Activated CD4-positive, alpha-beta memory T cell treated with anti-CD3 and anti-CD28 coated beads for 36 hours (primary cell): ENCODE measurements at regions not wholly inside any gene's neighbourhood (a gene's known extent, or its start where the extent isn't known, plus 50 kb on each side); places are given as distances from the start of the nearest gene placed in this dataset.
"Not testable (repeated sequence)": the region's sequence is repeated elsewhere in the genome, so short reads cannot be mapped to it uniquely, and the experiment has no call there.

Experiments
- CTCF ChIA-PET: fragments of 350-600 bp; sonication (Branson Sonifier 250); formaldehyde crosslinking; loops from one replicate; lab custom pipeline; 2021; ENCODE audit warnings: antibody characterized with exemption, inconsistent platforms; lab: Charles Lee
- POLR2A ChIA-PET: fragments of 350-600 bp; sonication (Branson Sonifier 250); formaldehyde crosslinking; loops from one replicate; lab custom pipeline; 2021; ENCODE audit warnings: antibody characterized with exemption; lab: Charles Lee
- DNase-seq: peaks from one replicate; pipeline ENCODE4 v3.0.0-alpha.2; 2020
- H3K27ac Mint-ChIP-seq: one replicate; pipeline ENCODE4 v1.8.0; 2021; ENCODE audit warnings: mixed read lengths
- H3K27me3 Mint-ChIP-seq: one replicate; pipeline ENCODE4 v1.8.0; 2021; ENCODE audit warnings: mixed read lengths
- H3K36me3 Mint-ChIP-seq: one replicate; pipeline ENCODE4 v1.8.0; 2021; ENCODE audit warnings: mixed read lengths
- H3K4me1 Mint-ChIP-seq: one replicate; pipeline ENCODE4 v1.8.0; 2021; ENCODE audit warnings: low read depth, mixed read lengths
- H3K4me3 Mint-ChIP-seq: one replicate; pipeline ENCODE4 v1.8.0; 2021; ENCODE audit warnings: mild to moderate bottlenecking, mixed read lengths
- H3K9me3 Mint-ChIP-seq: one replicate; pipeline ENCODE4 v1.8.0; 2021; ENCODE audit warnings: mixed read lengths
- intact Hi-C: fragments of 100-400 bp; cut with micrococcal nuclease; formaldehyde crosslinking; loops from one replicate; pipeline ENCODE4 v1.15.1; 2023

GRCh38 chr15:98536976-98537375 lies 111.4 kb upstream of the IGF1R start:
- ChIA-PET POLR2A (no interaction called here), CTCF (no interaction called here)
- Mint-ChIP-seq H3K36me3 (no peaks in the 10 kb centered on the region), H3K9me3 (no peaks in the 10 kb centered on the region), H3K27ac (no peak overlapping the region), H3K4me3 (no peak overlapping the region), H3K27me3 (peaks cover 21% of the 10 kb centered on the region), H3K4me1 (no peaks in the 10 kb centered on the region)
- no peak for DNase-seq
- intact Hi-C loops: no loop called here

GRCh38 chr15:98537516-98538060 lies 110.8 kb upstream of the IGF1R start:
- Mint-ChIP-seq H3K36me3 (no peaks in the 10 kb centered on the region), H3K9me3 (no peaks in the 10 kb centered on the region), H3K4me1 (no peaks in the 10 kb centered on the region), H3K27me3 (peaks cover 23% of the 10 kb centered on the region), H3K4me3 (no peak overlapping the region), H3K27ac (no peak overlapping the region)
- ChIA-PET CTCF (no interaction called here), POLR2A (no interaction called here)
- intact Hi-C loops: no loop called here
- no peak for DNase-seq

GRCh38 chr15:98541519-98541918 lies 106.8 kb upstream of the IGF1R start:
- Mint-ChIP-seq H3K4me3 (no peak overlapping the region), H3K9me3 (no peaks in the 10 kb centered on the region), H3K36me3 (no peaks in the 10 kb centered on the region), H3K27ac (no peak overlapping the region), H3K4me1 (no peaks in the 10 kb centered on the region), H3K27me3 (peaks cover 34% of the 10 kb centered on the region)
- intact Hi-C loops: no loop called here
- ChIA-PET CTCF (no interaction called here), POLR2A (no interaction called here)
- DNase-seq: no peak

- CTCF ChIA-PET: no interaction called here
- Mint-ChIP-seq H3K9me3 (no peaks in the 10 kb centered on the region), H3K4me3 (no peak overlapping the region), H3K27ac (no peak overlapping the region), H3K4me1 (peaks cover 8% of the 10 kb centered on the region), H3K36me3 (no peaks in the 10 kb centered on the region), H3K27me3 (peaks cover 44% of the 10 kb centered on the region)
- no peak for DNase-seq
- intact Hi-C loops: no loop called here
- POLR2A ChIA-PET: no interaction called here
These were observed 105.1 kb upstream of the IGF1R start for GRCh38 chr15:98543237-98543636.

- Mint-ChIP-seq H3K4me3 (no peak overlapping the region), H3K36me3 (no peaks in the 10 kb centered on the region), H3K9me3 (peaks cover 3% of the 10 kb centered on the region), H3K27ac (no peak overlapping the region), H3K4me1 (peaks cover 14% of the 10 kb centered on the region), H3K27me3 (peaks cover 49% of the 10 kb centered on the region)
- POLR2A ChIA-PET: no interaction called here
- intact Hi-C loops: no loop called here
- CTCF ChIA-PET: no interaction called here
- no peak for DNase-seq
These were observed 102.0 kb upstream of the IGF1R start for GRCh38 chr15:98546329-98546728.

- CTCF ChIA-PET: interaction anchor here (1.1 to 1.4 kb wide), 2 partner anchors 28 to 112 kb away, joined by 4 to 12 read pairs; no protein-coding TSS in a partner anchor
- POLR2A ChIA-PET: no interaction called here
- H3K36me3 Mint-ChIP-seq: no peaks in the 10 kb centered on the region
- H3K9me3 Mint-ChIP-seq: peaks cover 3% of the 10 kb centered on the region
- H3K27ac Mint-ChIP-seq: no peak overlapping the region
- H3K27me3 Mint-ChIP-seq: peaks cover 48% of the 10 kb centered on the region
- peaks cover 14% of the 10 kb centered on the region for H3K4me1 Mint-ChIP-seq
- H3K4me3 Mint-ChIP-seq: no peak overlapping the region
- intact Hi-C loops: no loop called here
- DNase-seq: no peak
These were observed 101.1 kb upstream of the IGF1R start for GRCh38 chr15:98547275-98547674.

GRCh38 chr15:98547741-98548138 lies 100.6 kb upstream of the IGF1R start:
- Mint-ChIP-seq H3K4me1 (peaks cover 14% of the 10 kb centered on the region), H3K4me3 (peak overlapping the region; percentile 73), H3K27me3 (peaks cover 47% of the 10 kb centered on the region), H3K27ac (no peak overlapping the region), H3K36me3 (no peaks in the 10 kb centered on the region), H3K9me3 (peaks cover 3% of the 10 kb centered on the region)
- intact Hi-C loops: loop anchor here (1.0 to 2.0 kb wide), 2 partner anchors 53 to 100 kb away; no protein-coding TSS in a partner anchor
- ChIA-PET CTCF (interaction anchor here (1.1 to 1.4 kb wide), 2 partner anchors 28 to 112 kb away, joined by 4 to 12 read pairs; no protein-coding TSS in a partner anchor), POLR2A (interaction anchor here (0.6 kb wide), 1 partner anchor 383 kb away, joined by 3 read pairs; no protein-coding TSS in a partner anchor)
- DNase-seq: no peak

- Mint-ChIP-seq H3K36me3 (no peaks in the 10 kb centered on the region), H3K27ac (no peak overlapping the region), H3K9me3 (peaks cover 3% of the 10 kb centered on the region), H3K4me3 (peak overlapping the region; percentile 73), H3K27me3 (peaks cover 47% of the 10 kb centered on the region), H3K4me1 (peaks cover 14% of the 10 kb centered on the region)
- POLR2A ChIA-PET: interaction anchor here (0.6 kb wide), 1 partner anchor 382 kb away, joined by 3 read pairs; no protein-coding TSS in a partner anchor
- intact Hi-C loops: loop anchor here (1.0 to 2.0 kb wide), 2 partner anchors 52 to 99 kb away; no protein-coding TSS in a partner anchor
- CTCF ChIA-PET: interaction anchor here (1.1 to 1.4 kb wide), 2 partner anchors 29 to 98 kb away, joined by 4 to 12 read pairs; no protein-coding TSS in a partner anchor
- peak; percentile 67 for DNase-seq
These were observed 100.0 kb upstream of the IGF1R start for GRCh38 chr15:98548139-98548971.

- intact Hi-C loops: loop anchor here (2.0 kb wide), 1 partner anchor 52 kb away; no protein-coding TSS in a partner anchor
- ChIA-PET POLR2A (no interaction called here), CTCF (interaction anchor here (1.1 kb wide), 1 partner anchor 98 kb away, joined by 4 read pairs; no protein-coding TSS in a partner anchor)
- peak overlapping the region; percentile 73 for H3K4me3 Mint-ChIP-seq
- H3K36me3 Mint-ChIP-seq: no peaks in the 10 kb centered on the region
- peaks cover 3% of the 10 kb centered on the region for H3K9me3 Mint-ChIP-seq
- peaks cover 14% of the 10 kb centered on the region for H3K4me1 Mint-ChIP-seq
- no peak for DNase-seq
- H3K27me3 Mint-ChIP-seq: peaks cover 50% of the 10 kb centered on the region
- no peak overlapping the region for H3K27ac Mint-ChIP-seq
These were observed 99.3 kb upstream of the IGF1R start for GRCh38 chr15:98549003-98549402.

- Mint-ChIP-seq H3K27me3 (peaks cover 47% of the 10 kb centered on the region), H3K36me3 (no peaks in the 10 kb centered on the region), H3K4me3 (no peak overlapping the region), H3K9me3 (peaks cover 3% of the 10 kb centered on the region), H3K4me1 (peaks cover 14% of the 10 kb centered on the region), H3K27ac (no peak overlapping the region)
- ChIA-PET POLR2A (no interaction called here), CTCF (no interaction called here)
- DNase-seq: no peak
- intact Hi-C loops: loop anchor here (2.0 kb wide), 1 partner anchor 51 kb away; no protein-coding TSS in a partner anchor
These were observed 98.6 kb upstream of the IGF1R start for GRCh38 chr15:98549741-98550140.

GRCh38 chr15:98550363-98550762 lies 98.0 kb upstream of the IGF1R start:
- CTCF ChIA-PET, H3K9me3 Mint-ChIP-seq, H3K27ac Mint-ChIP-seq, DNase-seq, H3K4me3 Mint-ChIP-seq, intact Hi-C loops, POLR2A ChIA-PET, H3K36me3 Mint-ChIP-seq: not testable (repeated sequence)
- H3K27me3 Mint-ChIP-seq: peaks cover 43% of the 10 kb centered on the region
- H3K4me1 Mint-ChIP-seq: peaks cover 14% of the 10 kb centered on the region

GRCh38 chr15:98551936-98552562 lies 96.3 kb upstream of the IGF1R start:
- intact Hi-C loops: no loop called here
- Mint-ChIP-seq H3K4me1 (peaks cover 14% of the 10 kb centered on the region), H3K27ac (no peak overlapping the region), H3K36me3 (no peaks in the 10 kb centered on the region), H3K9me3 (peaks cover 3% of the 10 kb centered on the region), H3K27me3 (peaks cover 29% of the 10 kb centered on the region), H3K4me3 (no peak overlapping the region)
- ChIA-PET CTCF (no interaction called here), POLR2A (no interaction called here)
- DNase-seq: no peak
